Astrocyte (in vitro differentiated cells and primary cell): ENCODE measurements at regions not wholly inside any gene's neighbourhood (a gene's known extent, or its start where the extent isn't known, plus 50 kb on each side); places are given as distances from the start of the nearest gene placed in this dataset.

Experiments
- DNase-seq: peaks from one replicate; pipeline ENCODE4 v3.0.0-alpha.2; 2010; ENCODE audit warnings: low read depth
- FAIRE-seq: peaks from 2 replicates; lab custom pipeline; 2011; peaks lifted over from hg19 to GRCh38; lab: Jason Lieb, UNC
- H2AFZ ChIP-seq: 2 replicates; pipeline ENCODE4 v1.6.0; 2012; ENCODE audit warnings: low read depth, low read length, inconsistent platforms
- H3K27ac ChIP-seq: 2 replicates; pipeline ENCODE4 v1.5.1; 2011; ENCODE audit warnings: low read depth, low read length, inconsistent platforms
- H3K27me3 ChIP-seq: 2 replicates; pipeline ENCODE4 v1.6.0; 2011; ENCODE audit warnings: low read length, inconsistent platforms; ENCODE audit not compliant: insufficient read depth
- H3K36me3 ChIP-seq: 2 replicates; pipeline ENCODE4 v1.5.1; 2011; ENCODE audit warnings: low read length, inconsistent platforms; ENCODE audit not compliant: insufficient read depth
- H3K4me1 ChIP-seq: 2 replicates; pipeline ENCODE4 v1.5.1; 2011; ENCODE audit warnings: low read length, inconsistent platforms; ENCODE audit not compliant: insufficient read depth
- H3K4me2 ChIP-seq: 2 replicates; pipeline ENCODE4 v1.6.0; 2012; ENCODE audit warnings: low read length, inconsistent platforms
- H3K4me3 ChIP-seq: 2 replicates; pipeline ENCODE4 v1.5.1; 2011; ENCODE audit warnings: low read depth, mild to moderate bottlenecking, low read length, inconsistent platforms; ENCODE audit not compliant: insufficient read depth
- H3K79me2 ChIP-seq: 2 replicates; pipeline ENCODE4 v1.6.0; 2012; ENCODE audit warnings: mild to moderate bottlenecking, low read length, inconsistent platforms; ENCODE audit not compliant: insufficient read depth
- H3K9ac ChIP-seq: 2 replicates; pipeline ENCODE4 v1.6.0; 2012; ENCODE audit warnings: mild to moderate bottlenecking, low read length, inconsistent platforms
- H3K9me3 ChIP-seq: 2 replicates; pipeline ENCODE4 v1.5.1; 2012; ENCODE audit warnings: low read depth, mild to moderate bottlenecking, low read length, inconsistent platforms; ENCODE audit not compliant: insufficient read depth
- H4K20me1 ChIP-seq: 2 replicates; pipeline ENCODE4 v1.6.0; 2012; ENCODE audit warnings: low read length, inconsistent platforms; ENCODE audit not compliant: insufficient read depth
- H3K27ac Mint-ChIP-seq: one replicate; pipeline ENCODE4 v1.8.0; 2021; ENCODE audit warnings: mild to moderate bottlenecking, mixed read lengths; ENCODE audit not compliant: unreplicated experiment
- H3K27me3 Mint-ChIP-seq: one replicate; pipeline ENCODE4 v1.8.0; 2021; ENCODE audit warnings: low read depth, mixed read lengths; ENCODE audit not compliant: unreplicated experiment
- H3K36me3 Mint-ChIP-seq: one replicate; pipeline ENCODE4 v1.8.0; 2021; ENCODE audit warnings: low read depth, mixed read lengths; ENCODE audit not compliant: unreplicated experiment
- H3K4me1 Mint-ChIP-seq: one replicate; pipeline ENCODE4 v1.8.0; 2021; ENCODE audit warnings: low read depth, mixed read lengths; ENCODE audit not compliant: unreplicated experiment
- H3K4me3 Mint-ChIP-seq: one replicate; pipeline ENCODE4 v1.8.0; 2021; ENCODE audit warnings: mild to moderate bottlenecking, moderate library complexity, mixed read lengths; ENCODE audit not compliant: unreplicated experiment
- H3K9me3 Mint-ChIP-seq: one replicate; pipeline ENCODE4 v1.8.0; 2021; ENCODE audit warnings: mild to moderate bottlenecking, mixed read lengths; ENCODE audit not compliant: unreplicated experiment
- CTCF ChIP-seq: IDR thresholded peaks from 2 replicates; pipeline ENCODE4 v1.5.1; 2011; ENCODE audit warnings: low read depth, mild to moderate bottlenecking, inconsistent platforms, low read length, moderate library complexity; ENCODE audit not compliant: insufficient read depth
- EZH2 ChIP-seq: IDR thresholded peaks from 2 replicates; pipeline ENCODE4 v1.6.1; 2012; ENCODE audit warnings: mild to moderate bottlenecking, low read length, inconsistent platforms; ENCODE audit not compliant: insufficient read depth

DNA sequence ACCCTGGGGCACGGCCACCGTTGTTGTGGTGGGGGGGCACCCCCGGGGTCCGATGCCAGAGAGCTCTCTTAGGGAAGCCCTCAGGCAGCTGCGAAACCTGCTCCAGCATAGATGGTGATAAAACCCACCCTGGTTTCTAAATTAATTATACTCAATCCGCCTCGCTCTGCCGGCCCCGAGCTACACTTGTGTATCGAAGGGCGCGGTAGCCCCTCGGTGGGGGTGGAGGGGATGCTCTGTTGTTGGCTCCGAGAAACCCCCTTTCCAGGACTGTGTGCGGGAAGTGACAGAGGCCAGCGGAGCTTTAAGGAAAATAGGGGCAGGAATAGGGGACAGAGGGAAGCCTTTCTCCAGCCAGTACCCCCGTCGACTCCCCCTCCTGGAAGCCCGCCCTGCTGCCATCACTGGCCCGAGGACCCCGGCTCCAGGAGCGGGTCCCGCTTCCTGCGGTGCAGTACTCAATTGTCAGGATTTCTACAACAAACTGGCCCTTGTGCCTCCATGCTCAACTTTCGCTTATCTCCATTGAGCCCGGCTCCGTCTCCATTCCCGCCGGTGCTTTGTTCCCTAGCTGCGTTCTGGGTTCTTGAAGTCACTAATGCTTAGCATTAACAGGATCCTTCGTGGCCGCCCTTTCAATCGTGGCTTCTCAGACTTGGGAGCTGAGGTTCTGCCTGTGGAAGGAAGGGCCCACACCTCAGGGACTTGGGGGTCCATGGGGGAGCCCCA lies 408.2 kb downstream of the BCOR start:
- Histone ChIP-seq H3K79me2 (no peaks in the 10 kb centered on the region), H4K20me1 (no peaks in the 10 kb centered on the region), H3K4me3 (peak overlapping the region; percentile 28), H3K4me1 (peaks cover 4% of the 10 kb centered on the region), H3K36me3 (no peaks in the 10 kb centered on the region), H2AFZ (peak overlapping the region; percentile 9), H3K9me3 (no peaks in the 10 kb centered on the region), H3K27ac (no peak overlapping the region), H3K4me2 (peak overlapping the region; percentile 79), H3K9ac (peak overlapping the region; percentile 31), H3K27me3 (no peaks in the 10 kb centered on the region)
- Mint-ChIP-seq H3K9me3 (peaks cover 3% of the 10 kb centered on the region), H3K4me3 (peak overlapping the region; percentile 60), H3K36me3 (no peaks in the 10 kb centered on the region), H3K4me1 (peaks cover 7% of the 10 kb centered on the region), H3K27ac (no peak overlapping the region), H3K27me3 (peaks cover 26% of the 10 kb centered on the region)
- peak; percentile 13 for FAIRE-seq
- no peak for DNase-seq
- no peak for TF ChIP-seq EZH2
- no peak for TF ChIP-seq CTCF

DNA sequence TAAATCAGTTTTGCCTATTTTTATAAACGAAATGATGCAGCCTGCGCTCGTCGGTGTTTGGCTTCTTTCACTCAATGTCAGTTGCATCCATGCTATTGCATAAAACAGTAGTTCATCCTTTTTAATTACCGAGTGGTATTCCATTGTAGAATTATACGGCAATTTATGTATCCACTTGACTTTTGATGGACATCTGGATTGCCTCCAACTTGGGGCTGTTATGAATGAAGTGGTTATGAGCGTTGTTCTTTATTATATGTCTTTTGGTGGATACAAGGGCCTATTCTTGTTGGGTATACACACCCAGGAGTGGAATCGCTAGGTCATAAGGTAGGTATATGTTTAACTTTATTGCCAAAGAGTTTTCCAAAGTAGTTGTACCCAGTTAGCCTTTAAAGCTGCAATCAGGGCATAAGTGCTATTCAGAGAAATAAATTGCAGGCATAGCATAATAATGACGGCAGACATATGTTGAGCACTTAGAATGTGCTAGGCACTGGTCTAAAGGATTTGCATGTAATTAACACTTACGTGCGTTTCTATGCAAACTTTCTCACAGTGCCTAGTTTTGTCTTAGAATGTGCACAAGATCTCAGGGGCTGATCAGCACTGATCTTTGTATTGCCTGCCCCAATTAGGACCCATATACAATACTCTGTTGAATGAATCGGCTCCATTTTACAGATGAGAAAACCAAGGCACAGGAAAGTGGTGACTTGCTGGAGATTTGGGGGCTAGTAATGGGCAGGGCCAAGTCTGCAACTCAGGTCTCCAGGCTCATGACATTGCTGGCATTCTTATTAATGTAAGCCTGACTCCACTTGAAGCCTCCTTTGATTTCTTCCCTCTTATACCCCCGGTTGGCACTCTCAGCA lies 407.0 kb downstream of the BCOR start:
- Mint-ChIP-seq H3K27ac (no peak overlapping the region), H3K4me1 (peaks cover 7% of the 10 kb centered on the region), H3K9me3 (peaks cover 8% of the 10 kb centered on the region), H3K27me3 (peaks cover 17% of the 10 kb centered on the region), H3K4me3 (no peak overlapping the region), H3K36me3 (no peaks in the 10 kb centered on the region)
- FAIRE-seq (peak; percentile 83), DNase-seq (no peak)
- Histone ChIP-seq H3K9ac (no peak overlapping the region), H3K4me3 (no peak overlapping the region), H3K27ac (no peak overlapping the region), H4K20me1 (no peaks in the 10 kb centered on the region), H3K9me3 (no peaks in the 10 kb centered on the region), H3K4me2 (no peak overlapping the region), H2AFZ (no peak overlapping the region), H3K36me3 (no peaks in the 10 kb centered on the region), H3K27me3 (no peaks in the 10 kb centered on the region), H3K4me1 (peaks cover 4% of the 10 kb centered on the region), H3K79me2 (no peaks in the 10 kb centered on the region)
- TF ChIP-seq EZH2 (no peak), CTCF (no peak)
